OCI-LY1 (cell line): ENCODE measurements at regions not wholly inside any gene's neighbourhood (a gene's known extent, or its start where the extent isn't known, plus 50 kb on each side); places are given as distances from the start of the nearest gene placed in this dataset.

Experiments used
- EZH2 ChIP-seq: fragments of 200-600 bp; sonication (generic), shearing (Covaris generic); IDR thresholded peaks from 2 replicates; pipeline ENCODE4 v1.8.0; 2017; ENCODE audit warnings: borderline replicate concordance, mixed run types, mild to moderate bottlenecking, antibody characterized with exemption, low read length, moderate library complexity, mixed read lengths
- TF ChIP-seq, protein P1 (sequence below): fragments of 200-600 bp; sonication (generic), shearing (Covaris generic); IDR thresholded peaks from 2 replicates; pipeline ENCODE4 v1.5.1; 2017; ENCODE audit warnings: mild to moderate bottlenecking, antibody characterized with exemption, low read length, moderate library complexity, mixed read lengths

DNA sequence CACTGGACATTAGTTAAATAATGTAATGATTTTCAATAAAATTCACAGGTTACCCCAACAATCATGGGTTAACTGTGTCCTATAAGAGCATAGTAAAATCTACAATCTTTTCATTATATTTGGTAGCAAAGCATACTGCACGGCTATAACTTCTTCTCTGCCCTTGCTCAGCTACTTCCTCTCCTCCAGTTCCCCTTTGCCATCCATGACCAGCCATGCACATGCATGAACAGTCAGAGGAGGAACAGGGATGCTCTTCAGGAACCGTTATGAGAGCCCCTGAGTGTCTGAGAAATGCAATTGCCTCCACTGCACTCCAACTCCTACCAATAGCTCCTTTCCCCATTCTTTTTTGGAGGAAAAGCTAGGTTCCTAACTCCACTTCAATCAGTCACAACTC lies 646.7 kb downstream of the LTN1 start:
- TF ChIP-seq, protein P1, sequence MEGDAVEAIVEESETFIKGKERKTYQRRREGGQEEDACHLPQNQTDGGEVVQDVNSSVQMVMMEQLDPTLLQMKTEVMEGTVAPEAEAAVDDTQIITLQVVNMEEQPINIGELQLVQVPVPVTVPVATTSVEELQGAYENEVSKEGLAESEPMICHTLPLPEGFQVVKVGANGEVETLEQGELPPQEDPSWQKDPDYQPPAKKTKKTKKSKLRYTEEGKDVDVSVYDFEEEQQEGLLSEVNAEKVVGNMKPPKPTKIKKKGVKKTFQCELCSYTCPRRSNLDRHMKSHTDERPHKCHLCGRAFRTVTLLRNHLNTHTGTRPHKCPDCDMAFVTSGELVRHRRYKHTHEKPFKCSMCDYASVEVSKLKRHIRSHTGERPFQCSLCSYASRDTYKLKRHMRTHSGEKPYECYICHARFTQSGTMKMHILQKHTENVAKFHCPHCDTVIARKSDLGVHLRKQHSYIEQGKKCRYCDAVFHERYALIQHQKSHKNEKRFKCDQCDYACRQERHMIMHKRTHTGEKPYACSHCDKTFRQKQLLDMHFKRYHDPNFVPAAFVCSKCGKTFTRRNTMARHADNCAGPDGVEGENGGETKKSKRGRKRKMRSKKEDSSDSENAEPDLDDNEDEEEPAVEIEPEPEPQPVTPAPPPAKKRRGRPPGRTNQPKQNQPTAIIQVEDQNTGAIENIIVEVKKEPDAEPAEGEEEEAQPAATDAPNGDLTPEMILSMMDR = no peak
- no peak for TF ChIP-seq EZH2
